HG02610 (cell line): ENCODE measurements at regions not wholly inside any gene's neighbourhood (a gene's known extent, or its start where the extent isn't known, plus 50 kb on each side); places are given as distances from the start of the nearest gene placed in this dataset.
A peak's percentile ranks its signal among the peaks of the same experiment; 100 is the strongest.
"Not testable (repeated sequence)": the region's sequence is repeated elsewhere in the genome, so short reads cannot be mapped to it uniquely, and the experiment has no call there.

Source experiments
- ATAC-seq: cut with Tn5 transposase; IDR thresholded peaks from one replicate; pipeline ENCODE4 v1.9.1; 2021; ENCODE audit warnings: mild to moderate bottlenecking, moderate library complexity; ENCODE audit not compliant: unreplicated experiment

- no peak for ATAC-seq
Measured at GRCh38 chr5:62199792-62200716, 106.0 kb upstream of the KIF2A start.

- no peak for ATAC-seq
Measured at GRCh38 chr5:62206150-62206829, 99.7 kb upstream of the KIF2A start.

- no peak for ATAC-seq
Measured at GRCh38 chr5:62208218-62208852, 97.7 kb upstream of the KIF2A start.

- ATAC-seq = no peak
Measured at GRCh38 chr5:62211405-62211804, 94.6 kb upstream of the KIF2A start.

GRCh38 chr5:62212648-62213047 is 93.4 kb upstream of the KIF2A start:
- ATAC-seq = no peak

- ATAC-seq = no peak
Measured at GRCh38 chr5:62214701-62215100, 91.3 kb upstream of the KIF2A start.

- not testable (repeated sequence) for ATAC-seq
Measured at GRCh38 chr5:62216603-62217002, 89.4 kb upstream of the KIF2A start.

GRCh38 chr5:62217095-62217494 is 88.9 kb upstream of the KIF2A start:
- ATAC-seq = not testable (repeated sequence)

- not testable (repeated sequence) for ATAC-seq
Measured at GRCh38 chr5:62218860-62219259, 87.1 kb upstream of the KIF2A start.

GRCh38 chr5:62221881-62222280 is 84.1 kb upstream of the KIF2A start:
- not testable (repeated sequence) for ATAC-seq

GRCh38 chr5:62222305-62222704 is 83.7 kb upstream of the KIF2A start:
- ATAC-seq = not testable (repeated sequence)

GRCh38 chr5:62223312-62223670 is 82.7 kb upstream of the KIF2A start:
- peak; percentile 91 for ATAC-seq

GRCh38 chr5:62224987-62225601 is 80.9 kb upstream of the KIF2A start:
- ATAC-seq = not testable (repeated sequence)

- not testable (repeated sequence) for ATAC-seq
Measured at GRCh38 chr5:62230876-62231388, 75.1 kb upstream of the KIF2A start.

GRCh38 chr5:62231576-62231975 is 74.4 kb upstream of the KIF2A start:
- ATAC-seq = no peak

- not testable (repeated sequence) for ATAC-seq
Measured at GRCh38 chr5:62232218-62232617, 73.8 kb upstream of the KIF2A start.

GRCh38 chr5:62233083-62234046 is 72.6 kb upstream of the KIF2A start:
- ATAC-seq = peak; percentile 91

- ATAC-seq = peak; percentile 42
Measured at GRCh38 chr5:62236593-62236992, 69.4 kb upstream of the KIF2A start.

- ATAC-seq = not testable (repeated sequence)
Measured at GRCh38 chr5:62237944-62238343, 68.1 kb upstream of the KIF2A start.

GRCh38 chr5:62238584-62238983 is 67.4 kb upstream of the KIF2A start:
- ATAC-seq = not testable (repeated sequence)
